ENCODE measurements at regions not wholly inside any gene's neighbourhood (a gene's known extent, or its start where the extent isn't known, plus 50 kb on each side); places are given as distances from the start of the nearest gene placed in this dataset.

GRCh38 chr1:221069986-221070385, 190.7 kb downstream of the HLX start:
- H3K9me3 ChIP-seq: no peaks in the 10 kb centered on the region
- 84 to 88% methylated on average over 2 of the region's 2 CpGs for WGBS, 2 donors
- no peaks in the 10 kb centered on the region for H3K27me3 ChIP-seq
- no peaks in the 10 kb centered on the region for H3K4me1 ChIP-seq
- H3K36me3 ChIP-seq (ENCODE audit: low read depth, missing control alignments): no peaks in the 10 kb centered on the region
- intact Hi-C loops (cut with DNase I; ENCODE audit: low total_unique reads): no loop called here
- no peak overlapping the region for H3K4me3 ChIP-seq
- TF ChIP-seq POLR2A (IDR thresholded peaks at IDR 0.05): no peak
- TF ChIP-seq CTCF (IDR thresholded peaks at IDR 0.05): no peak
- DNase-seq: no peak
- H3K27ac ChIP-seq: no peak overlapping the region

- Histone ChIP-seq H3K36me3 (ENCODE audit: low read depth, missing control alignments) (no peaks in the 10 kb centered on the region), H3K4me1 (no peaks in the 10 kb centered on the region), H3K9me3 (no peaks in the 10 kb centered on the region), H3K27ac (no peak overlapping the region), H3K27me3 (no peaks in the 10 kb centered on the region), H3K4me3 (no peak overlapping the region)
- no peak for DNase-seq
- 64 to 69% methylated on average over 1 of the region's 1 CpG for WGBS, 2 donors
- no peak for TF ChIP-seq CTCF (IDR thresholded peaks at IDR 0.05)
- no peak for TF ChIP-seq POLR2A (IDR thresholded peaks at IDR 0.05)
- intact Hi-C loops (cut with DNase I; ENCODE audit: low total_unique reads): no loop called here
Observed at GRCh38 chr1:221071777-221072176, 192.5 kb downstream of the HLX start.

- TF ChIP-seq CTCF (IDR thresholded peaks at IDR 0.05) (no peak), POLR2A (IDR thresholded peaks at IDR 0.05) (no peak)
- no peaks in the 10 kb centered on the region for H3K36me3 ChIP-seq (ENCODE audit: low read depth, missing control alignments)
- WGBS, 2 donors: 69 to 75% methylated on average over 1 of the region's 1 CpG
- no peaks in the 10 kb centered on the region for H3K4me1 ChIP-seq
- H3K9me3 ChIP-seq: no peaks in the 10 kb centered on the region
- H3K4me3 ChIP-seq: no peak overlapping the region
- H3K27me3 ChIP-seq: no peaks in the 10 kb centered on the region
- no peak overlapping the region for H3K27ac ChIP-seq
- DNase-seq: no peak
- intact Hi-C loops (cut with DNase I; ENCODE audit: low total_unique reads): no loop called here
Observed at GRCh38 chr1:221072214-221072613, 193.0 kb downstream of the HLX start.

- no peak for DNase-seq
- TF ChIP-seq CTCF (IDR thresholded peaks at IDR 0.05): no peak
- no peak for TF ChIP-seq POLR2A (IDR thresholded peaks at IDR 0.05)
- Histone ChIP-seq H3K27me3 (no peaks in the 10 kb centered on the region), H3K9me3 (no peaks in the 10 kb centered on the region), H3K4me3 (no peak overlapping the region), H3K27ac (no peak overlapping the region), H3K4me1 (no peaks in the 10 kb centered on the region), H3K36me3 (ENCODE audit: low read depth, missing control alignments) (no peaks in the 10 kb centered on the region)
- intact Hi-C loops (cut with DNase I; ENCODE audit: low total_unique reads): no loop called here
- 60 to 79% methylated on average over 1 to 2 of the region's 2 CpGs for whole genome bisulfite sequencing, 2 donors
Observed at GRCh38 chr1:221074332-221074731, 195.1 kb downstream of the HLX start.

GRCh38 chr1:221075911-221076310, 196.7 kb downstream of the HLX start:
- H3K4me3 ChIP-seq: no peak overlapping the region
- H3K27ac ChIP-seq: no peak overlapping the region
- H3K4me1 ChIP-seq: no peaks in the 10 kb centered on the region
- H3K36me3 ChIP-seq (ENCODE audit: low read depth, missing control alignments): no peaks in the 10 kb centered on the region
- intact Hi-C loops (cut with DNase I; ENCODE audit: low total_unique reads): no loop called here
- H3K9me3 ChIP-seq: no peaks in the 10 kb centered on the region
- WGBS, 2 donors: 36 to 40% methylated on average over 3 of the region's 3 CpGs
- DNase-seq: no peak
- no peaks in the 10 kb centered on the region for H3K27me3 ChIP-seq
- TF ChIP-seq CTCF (IDR thresholded peaks at IDR 0.05): no peak
- TF ChIP-seq POLR2A (IDR thresholded peaks at IDR 0.05): no peak

Measured in testis (tissue), 2 donors.